PC-3 (cell line): ENCODE measurements at regions not wholly inside any gene's neighbourhood (a gene's known extent, or its start where the extent isn't known, plus 50 kb on each side); places are given as distances from the start of the nearest gene placed in this dataset.
"Not testable (repeated sequence)": the region's sequence is repeated elsewhere in the genome, so short reads cannot be mapped to it uniquely, and the experiment has no call there.

Experiments used
- CTCF ChIP-seq: fragments of 300-600 bp; sonication (generic); conservative IDR thresholded peaks from 2 replicates; pipeline ENCODE4 v1.5.1; 2017; ENCODE audit warnings: antibody characterized with exemption, low read depth, mild to moderate bottlenecking, low read length
- EZH2 ChIP-seq: fragments of 300-600 bp; sonication (generic); IDR thresholded peaks from one replicate; pipeline ENCODE4 v1.6.1; 2017; ENCODE audit warnings: antibody characterized with exemption, mild to moderate bottlenecking, low read length; ENCODE audit not compliant: unreplicated experiment
- EZH2phosphoT487 ChIP-seq: fragments of 300-600 bp; sonication (generic); IDR thresholded peaks from 2 replicates; pipeline ENCODE4 v1.6.1; 2018; ENCODE audit warnings: mild to moderate bottlenecking, antibody characterized with exemption, low read length, borderline replicate concordance

DNA sequence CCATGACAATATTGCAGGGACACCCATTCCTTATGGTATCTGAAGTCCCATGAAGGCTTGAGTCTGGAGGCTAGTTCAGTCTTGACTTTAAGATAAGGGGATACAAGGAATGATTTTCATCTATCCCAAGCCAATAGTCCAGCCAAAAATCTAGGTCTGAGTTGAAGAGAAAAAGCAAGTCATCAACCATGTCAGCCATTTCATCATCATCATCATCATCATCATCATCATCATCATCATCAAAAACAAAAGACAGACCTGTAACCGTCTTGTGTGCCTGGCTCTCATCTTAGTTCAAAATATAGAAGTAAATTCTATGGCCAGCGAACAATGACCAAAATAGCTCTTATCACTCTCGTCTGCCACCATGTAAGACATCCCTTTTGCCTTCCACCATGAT lies 59.5 kb upstream of the FAM90A26 start:
- TF ChIP-seq CTCF, EZH2, EZH2phosphoT487: not testable (repeated sequence)
